IPS-18c (cell line): ENCODE measurements at regions not wholly inside any gene's neighbourhood (a gene's known extent, or its start where the extent isn't known, plus 50 kb on each side); places are given as distances from the start of the nearest gene placed in this dataset.
"Not testable (repeated sequence)": the region's sequence is repeated elsewhere in the genome, so short reads cannot be mapped to it uniquely, and the experiment has no call there.

Experiments used
- H3K4me3 ChIP-seq: 2 replicates; pipeline ENCODE4 v1.7.0; 2013; ENCODE audit warnings: low read depth, mild to moderate bottlenecking, low read length, moderate library complexity; ENCODE audit not compliant: insufficient read depth
- H3K9me3 ChIP-seq: one replicate; pipeline ENCODE4 v1.6.1; 2013; ENCODE audit warnings: mild to moderate bottlenecking, low read length, moderate library complexity; ENCODE audit not compliant: control insufficient read depth, insufficient read depth

- peaks cover 4% of the 10 kb centered on the region for H3K9me3 ChIP-seq
- no peak overlapping the region for H3K4me3 ChIP-seq
Measured at GRCh38 chr1:204769997-204770396, 84.5 kb upstream of the LRRN2 start.

- H3K4me3 ChIP-seq = no peak overlapping the region
Measured at GRCh38 chr1:204771358-204771757, 85.8 kb upstream of the LRRN2 start.

GRCh38 chr1:204773246-204773645 lies 87.7 kb upstream of the LRRN2 start:
- no peak overlapping the region for H3K4me3 ChIP-seq

More at GRCh38 chr1:204771358-204771757, 85.8 kb upstream of the LRRN2 start:
- peaks cover 4% of the 10 kb centered on the region for H3K9me3 ChIP-seq

GRCh38 chr1:204775546-204775945 lies 90.0 kb upstream of the LRRN2 start:
- Histone ChIP-seq H3K4me3 (no peak overlapping the region), H3K9me3 (peaks cover 4% of the 10 kb centered on the region)

More at GRCh38 chr1:204773246-204773645, 87.7 kb upstream of the LRRN2 start:
- H3K9me3 ChIP-seq = peaks cover 4% of the 10 kb centered on the region

- H3K4me3 ChIP-seq = no peak overlapping the region
- H3K9me3 ChIP-seq = no peaks in the 10 kb centered on the region
Measured at GRCh38 chr1:204777591-204777990, 92.1 kb upstream of the LRRN2 start.

GRCh38 chr1:204780630-204781029 lies 90.0 kb upstream of the NFASC start:
- Histone ChIP-seq H3K9me3 (no peaks in the 10 kb centered on the region), H3K4me3 (no peak overlapping the region)

- H3K4me3 ChIP-seq = no peak overlapping the region
- H3K9me3 ChIP-seq = no peaks in the 10 kb centered on the region
Measured at GRCh38 chr1:204782118-204782700, 88.5 kb upstream of the NFASC start.

GRCh38 chr1:204785023-204785422 lies 85.6 kb upstream of the NFASC start:
- not testable (repeated sequence) for H3K9me3 ChIP-seq, H3K4me3 ChIP-seq

GRCh38 chr1:204788470-204788869 lies 82.2 kb upstream of the NFASC start:
- H3K9me3 ChIP-seq = no peaks in the 10 kb centered on the region
- H3K4me3 ChIP-seq = no peak overlapping the region

GRCh38 chr1:204791453-204792353 lies 79.0 kb upstream of the NFASC start:
- Histone ChIP-seq H3K4me3 (no peak overlapping the region), H3K9me3 (no peaks in the 10 kb centered on the region)

- Histone ChIP-seq H3K4me3 (no peak overlapping the region), H3K9me3 (no peaks in the 10 kb centered on the region)
Measured at GRCh38 chr1:204792354-204792692, 78.3 kb upstream of the NFASC start.

GRCh38 chr1:204793259-204793914 lies 77.3 kb upstream of the NFASC start:
- no peaks in the 10 kb centered on the region for H3K9me3 ChIP-seq
- no peak overlapping the region for H3K4me3 ChIP-seq

- H3K9me3 ChIP-seq = not testable (repeated sequence)
Measured at GRCh38 chr1:204796886-204797285, 73.8 kb upstream of the NFASC start.

GRCh38 chr1:204797401-204797800 lies 73.3 kb upstream of the NFASC start:
- H3K4me3 ChIP-seq = no peak overlapping the region
- no peaks in the 10 kb centered on the region for H3K9me3 ChIP-seq

More at GRCh38 chr1:204796886-204797285, 73.8 kb upstream of the NFASC start:
- H3K4me3 ChIP-seq = not testable (repeated sequence)

GRCh38 chr1:204799630-204800029 lies 71.0 kb upstream of the NFASC start:
- Histone ChIP-seq H3K4me3 (no peak overlapping the region), H3K9me3 (no peaks in the 10 kb centered on the region)

- H3K9me3 ChIP-seq = no peaks in the 10 kb centered on the region
- no peak overlapping the region for H3K4me3 ChIP-seq
Measured at GRCh38 chr1:204801211-204801610, 69.5 kb upstream of the NFASC start.

- Histone ChIP-seq H3K9me3 (no peaks in the 10 kb centered on the region), H3K4me3 (no peak overlapping the region)
Measured at GRCh38 chr1:204802401-204803175, 68.1 kb upstream of the NFASC start.
